NCI-H1105 treated with DMSO at 0.1 percent for 48 hours (cell line): ENCODE measurements at regions not wholly inside any gene's neighbourhood (a gene's known extent, or its start where the extent isn't known, plus 50 kb on each side); places are given as distances from the start of the nearest gene placed in this dataset.
"Not testable (repeated sequence)": the region's sequence is repeated elsewhere in the genome, so short reads cannot be mapped to it uniquely, and the experiment has no call there.

Source experiments
- DNase-seq: peaks from one replicate; lab custom pipeline; 2025; lab: John Stamatoyannopoulos, UW

- DNase-seq: no peak
Observed at GRCh38 chr10:3876350-3876962, 91.4 kb upstream of the KLF6 start.

- DNase-seq: no peak
Observed at GRCh38 chr10:3875842-3876235, 90.8 kb upstream of the KLF6 start.

GRCh38 chr10:3874990-3875841 is 90.2 kb upstream of the KLF6 start:
- no peak for DNase-seq

GRCh38 chr10:3874610-3874989 is 89.6 kb upstream of the KLF6 start:
- not testable (repeated sequence) for DNase-seq

GRCh38 chr10:3873728-3874461 is 88.9 kb upstream of the KLF6 start:
- DNase-seq: no peak

- no peak for DNase-seq
Observed at GRCh38 chr10:3872712-3873329, 87.8 kb upstream of the KLF6 start.

- no peak for DNase-seq
Observed at GRCh38 chr10:3871424-3871996, 86.5 kb upstream of the KLF6 start.

GRCh38 chr10:3869036-3869435 is 84.0 kb upstream of the KLF6 start:
- DNase-seq: no peak

- no peak for DNase-seq
Observed at GRCh38 chr10:3868271-3868664, 83.3 kb upstream of the KLF6 start.

- no peak for DNase-seq
Observed at GRCh38 chr10:3867454-3868270, 82.7 kb upstream of the KLF6 start.

- DNase-seq: no peak
Observed at GRCh38 chr10:3866332-3866731, 81.3 kb upstream of the KLF6 start.

GRCh38 chr10:3865565-3865964 is 80.6 kb upstream of the KLF6 start:
- DNase-seq: no peak

GRCh38 chr10:3861795-3862194 is 76.8 kb upstream of the KLF6 start:
- DNase-seq: no peak

GRCh38 chr10:3858051-3858845 is 73.2 kb upstream of the KLF6 start:
- DNase-seq: no peak

- no peak for DNase-seq
Observed at GRCh38 chr10:3857318-3857717, 72.3 kb upstream of the KLF6 start.

GRCh38 chr10:3856593-3856992 is 71.6 kb upstream of the KLF6 start:
- no peak for DNase-seq

- DNase-seq: no peak
Observed at GRCh38 chr10:3853547-3854303, 68.7 kb upstream of the KLF6 start.

- DNase-seq: no peak
Observed at GRCh38 chr10:3853016-3853415, 68.0 kb upstream of the KLF6 start.

GRCh38 chr10:3852147-3852904 is 67.3 kb upstream of the KLF6 start:
- no peak for DNase-seq
